GM19035 (cell line): ENCODE measurements at regions not wholly inside any gene's neighbourhood (a gene's known extent, or its start where the extent isn't known, plus 50 kb on each side); places are given as distances from the start of the nearest gene placed in this dataset.
A peak's percentile ranks its signal among the peaks of the same experiment; 100 is the strongest.

Source experiments
- ATAC-seq: cut with Tn5 transposase; IDR thresholded peaks from one replicate; pipeline ENCODE4 v1.9.1; 2021; ENCODE audit not compliant: unreplicated experiment

DNA sequence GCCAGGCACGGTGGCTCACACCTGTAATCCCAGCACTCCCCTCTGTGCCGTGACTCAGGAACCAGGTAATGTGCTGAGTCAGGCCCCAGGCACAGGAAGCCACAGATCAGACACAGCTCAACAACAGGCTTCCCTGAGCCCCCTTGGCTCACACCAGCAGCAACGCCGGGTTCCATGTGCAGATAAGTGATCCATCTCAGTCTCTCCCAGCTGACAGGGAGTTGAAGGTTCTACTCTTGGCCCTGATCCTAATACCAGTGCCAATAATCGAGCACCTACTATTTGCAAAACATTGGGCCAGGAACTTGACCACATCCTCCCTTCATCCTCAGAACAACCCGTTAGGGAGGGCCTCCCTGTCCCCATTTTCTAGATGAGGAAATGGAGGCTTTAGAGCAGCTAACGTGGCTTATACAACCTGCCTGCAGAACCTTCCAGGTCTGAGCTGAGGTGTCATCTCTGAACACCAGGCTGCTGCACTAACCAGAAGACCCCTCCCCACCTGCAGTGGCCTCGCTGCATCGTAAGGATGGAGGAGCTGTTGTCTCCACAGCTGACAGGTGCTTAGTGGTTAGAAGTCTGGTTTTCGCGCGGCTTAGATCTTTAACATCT lies 64.8 kb upstream of the AMZ2 start:
- ATAC-seq = no peak

GRCh38 chr17:68184141-68184571 lies 63.7 kb upstream of the AMZ2 start:
- ATAC-seq = no peak

- peak; percentile 55 for ATAC-seq
These were observed 62.9 kb upstream of the AMZ2 start for GRCh38 chr17:68184816-68185436.

GRCh38 chr17:68185820-68186219 lies 62.0 kb upstream of the AMZ2 start:
- no peak for ATAC-seq

- no peak for ATAC-seq
These were observed 57.3 kb upstream of the AMZ2 start for GRCh38 chr17:68190495-68190894.

DNA sequence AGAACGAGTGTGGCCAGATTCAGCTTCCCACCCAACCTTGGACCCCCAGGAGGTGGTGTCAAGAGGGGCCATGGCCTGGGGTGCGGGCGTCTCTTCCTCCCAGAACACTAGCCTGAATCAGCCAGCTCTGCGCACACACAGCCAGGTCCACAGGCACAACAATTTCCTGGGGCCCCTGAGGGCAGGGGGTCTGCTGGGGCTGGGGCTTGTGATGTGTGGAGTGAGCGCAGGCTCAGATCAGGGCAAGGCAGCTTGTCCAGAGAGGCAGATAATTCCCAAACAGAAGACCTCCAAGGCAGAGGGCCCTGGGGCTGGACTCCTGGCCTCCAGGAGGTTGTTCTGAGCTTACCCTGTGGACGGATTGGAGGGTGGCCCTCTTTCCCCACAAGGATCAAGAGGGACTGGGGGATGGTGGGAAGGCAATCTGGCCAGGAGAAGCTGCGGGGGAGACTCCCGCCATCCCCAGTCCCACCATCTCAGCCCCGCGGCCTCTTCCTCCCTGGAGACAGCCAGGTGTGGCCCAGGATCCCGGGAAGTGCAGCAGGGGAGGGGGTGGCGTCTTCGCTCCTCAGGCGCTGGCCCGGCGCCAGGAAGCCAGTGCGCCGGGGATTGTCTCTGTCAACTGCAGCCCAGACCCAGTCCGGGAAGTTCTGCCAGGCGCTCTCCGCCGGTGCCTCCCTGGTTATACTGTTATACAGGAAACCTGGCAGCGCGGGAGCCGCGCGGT lies 52.0 kb upstream of the AMZ2 start:
- no peak for ATAC-seq

- no peak for ATAC-seq
These were observed 51.3 kb upstream of the AMZ2 start for GRCh38 chr17:68196394-68197090.

- ATAC-seq = no peak
These were observed 50.5 kb upstream of the AMZ2 start for GRCh38 chr17:68197091-68197996.

DNA sequence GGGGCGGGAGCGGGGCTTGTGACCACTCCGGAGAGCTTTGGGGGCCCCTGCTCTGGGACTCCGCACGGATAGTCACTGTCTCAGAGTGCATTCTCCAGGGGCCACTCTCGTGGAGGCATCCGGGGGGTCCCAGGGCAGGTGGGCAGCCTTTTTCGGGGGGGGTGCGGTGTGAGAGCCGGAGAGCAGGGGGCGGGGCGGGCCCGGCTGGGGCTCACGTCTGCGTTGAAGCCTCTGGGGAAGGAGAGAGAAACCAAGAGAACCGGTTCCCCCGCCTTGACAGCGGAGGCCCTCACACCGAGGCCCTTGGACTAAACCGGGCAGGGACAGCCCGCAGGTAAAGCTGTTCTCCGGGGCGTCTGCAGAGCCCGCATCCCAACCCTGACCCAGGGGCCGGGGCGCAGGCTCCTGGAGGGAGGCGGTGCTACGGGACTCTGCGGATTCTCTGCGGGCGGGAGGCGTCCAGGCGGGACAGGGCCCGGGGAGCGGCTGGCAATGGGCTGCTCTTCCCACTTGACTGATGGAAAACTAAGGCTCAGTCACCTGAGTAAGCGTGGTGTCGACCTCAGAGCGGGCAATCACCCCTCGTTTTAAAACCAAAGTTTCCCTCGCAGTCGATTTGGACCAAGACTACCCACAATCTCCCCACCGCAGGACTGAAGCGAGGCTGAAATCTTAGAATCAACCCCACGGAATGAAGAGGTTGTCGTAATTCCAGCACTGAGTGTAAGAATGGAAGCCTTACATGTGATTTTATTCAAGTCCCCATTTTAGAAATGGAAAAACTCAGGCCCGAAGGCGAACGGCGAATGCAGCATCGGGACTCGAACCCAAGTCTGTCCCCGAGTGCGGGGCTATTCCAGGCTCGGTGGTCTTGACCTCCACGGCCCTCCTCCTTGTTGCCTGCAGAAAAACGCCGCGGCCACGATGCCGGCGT lies 49.6 kb upstream of the AMZ2 start:
- no peak for ATAC-seq
